ENCODE measurements at regions not wholly inside any gene's neighbourhood (a gene's known extent, or its start where the extent isn't known, plus 50 kb on each side); places are given as distances from the start of the nearest gene placed in this dataset.

DNA sequence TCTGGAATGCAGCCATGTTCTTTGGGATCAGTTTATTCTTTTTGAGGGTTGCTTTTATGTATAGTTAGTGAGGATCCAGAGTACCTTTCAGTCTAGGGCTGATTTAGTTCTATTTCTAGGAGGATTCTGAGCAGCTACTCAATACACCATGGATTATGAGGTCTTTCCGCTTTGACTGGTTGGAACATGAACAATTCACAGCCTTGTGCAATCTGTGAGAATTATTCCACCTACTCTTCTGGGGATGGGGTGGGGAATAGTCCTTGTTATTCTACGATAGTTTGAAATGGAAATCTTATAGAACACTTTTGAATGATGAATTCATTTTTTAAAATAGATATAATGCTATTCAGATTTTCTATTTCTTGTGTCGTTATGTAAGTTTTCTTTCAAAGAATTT is 212.3 kb upstream of the ARRDC3 start:
- TF ChIP-seq, protein P1, sequence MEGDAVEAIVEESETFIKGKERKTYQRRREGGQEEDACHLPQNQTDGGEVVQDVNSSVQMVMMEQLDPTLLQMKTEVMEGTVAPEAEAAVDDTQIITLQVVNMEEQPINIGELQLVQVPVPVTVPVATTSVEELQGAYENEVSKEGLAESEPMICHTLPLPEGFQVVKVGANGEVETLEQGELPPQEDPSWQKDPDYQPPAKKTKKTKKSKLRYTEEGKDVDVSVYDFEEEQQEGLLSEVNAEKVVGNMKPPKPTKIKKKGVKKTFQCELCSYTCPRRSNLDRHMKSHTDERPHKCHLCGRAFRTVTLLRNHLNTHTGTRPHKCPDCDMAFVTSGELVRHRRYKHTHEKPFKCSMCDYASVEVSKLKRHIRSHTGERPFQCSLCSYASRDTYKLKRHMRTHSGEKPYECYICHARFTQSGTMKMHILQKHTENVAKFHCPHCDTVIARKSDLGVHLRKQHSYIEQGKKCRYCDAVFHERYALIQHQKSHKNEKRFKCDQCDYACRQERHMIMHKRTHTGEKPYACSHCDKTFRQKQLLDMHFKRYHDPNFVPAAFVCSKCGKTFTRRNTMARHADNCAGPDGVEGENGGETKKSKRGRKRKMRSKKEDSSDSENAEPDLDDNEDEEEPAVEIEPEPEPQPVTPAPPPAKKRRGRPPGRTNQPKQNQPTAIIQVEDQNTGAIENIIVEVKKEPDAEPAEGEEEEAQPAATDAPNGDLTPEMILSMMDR (conservative IDR thresholded peaks at IDR 0.05 in 1 of 2, IDR thresholded peaks at IDR 0.05 in 1 of 2; ENCODE audit: extremely low read depth in 1 of 2, insufficient read depth in 1 of 2, low read depth in 1 of 2, low read length in 2 of 2), result no peak
- no peak for TF ChIP-seq EZH2 (IDR thresholded peaks at IDR 0.05; ENCODE audit: borderline replicate concordance, low read length)
